Esophagus squamous epithelium (tissue), 5 donors: ENCODE measurements at regions not wholly inside any gene's neighbourhood (a gene's known extent, or its start where the extent isn't known, plus 50 kb on each side); places are given as distances from the start of the nearest gene placed in this dataset.

Experiments used
- DNase-seq: peaks from one replicate; lab custom pipeline; 2025; lab: John Stamatoyannopoulos, UW
- H3K27ac ChIP-seq, 4 donors: fragments of 200-600 bp; sonication (generic); one replicate each; pipeline ENCODE4 v1.5.1; 2016 to 2019; ENCODE audit warnings: mild to moderate bottlenecking in 1 of 4
- H3K27me3 ChIP-seq, 4 donors: fragments of 200-600 bp; sonication (generic); 1 replicate in 3 of 4; 2 replicates in 1 of 4; pipeline versions ENCODE4 v1.5.1 to v1.6.0; 2017 to 2021; ENCODE audit warnings: antibody characterized with exemption in 1 of 4
- H3K36me3 ChIP-seq, 3 donors: fragments of 200-600 bp; sonication (generic); one replicate each; pipeline ENCODE4 v1.5.1; 2016 to 2019
- H3K4me1 ChIP-seq, 3 donors: fragments of 200-600 bp; sonication (generic); one replicate each; pipeline ENCODE4 v1.5.1; 2017 to 2019
- H3K4me3 ChIP-seq, 4 donors: fragments of 200-600 bp; sonication (generic); 1 replicate in 3 of 4; 2 replicates in 1 of 4; pipeline ENCODE4 v1.5.1; 2016 to 2019; ENCODE audit warnings: mild to moderate bottlenecking in 2 of 4, moderate library complexity in 1 of 4
- H3K9me3 ChIP-seq, 3 donors: fragments of 200-600 bp; sonication (generic); one replicate each; pipeline ENCODE4 v1.5.1; 2016 to 2019
- CTCF ChIP-seq, 6 experiments: fragments of 450-650 bp in 4 of 6; fragments of 200-600 bp in 2 of 6; sonication (generic) in 2 of 6; IDR thresholded peaks; one replicate each; pipeline ENCODE4 v1.5.1; 2016 to 2019; ENCODE audit warnings: antibody characterized with exemption in 6 of 6, mild to moderate bottlenecking in 4 of 6, moderate library complexity in 4 of 6
- POLR2A ChIP-seq, 4 donors: fragments of 450-650 bp; IDR thresholded peaks; one replicate each; pipeline ENCODE4 v1.6.1; 2017; ENCODE audit warnings: antibody characterized with exemption in 4 of 4, mild to moderate bottlenecking in 4 of 4, moderate library complexity in 3 of 4
- WGBS, 2 donors: methylation state at CpG; one replicate each; pipeline ENCODE4 v1.1.5; 2018; 5-methylcytosine and 5-hydroxymethylcytosine counted together
- intact Hi-C: fragments of 100-400 bp; cut with DNase I; formaldehyde crosslinking; loops from one replicate; pipeline ENCODE4 v1.15.0; 2022
- donor health status: DM: yes; HTN: yes; CAD: no.

- Histone ChIP-seq H3K27me3 (peaks cover 0 to 11% (median 0%) of the 10 kb centered on the region in 4 donors), H3K4me1 (peaks cover 0 to 5% (median 4%) of the 10 kb centered on the region in 3 donors), H3K27ac (no peak overlapping the region), H3K9me3 (no peaks in the 10 kb centered on the region), H3K4me3 (no peak overlapping the region), H3K36me3 (no peaks in the 10 kb centered on the region)
- intact Hi-C loops, result no loop called here
- no peak for DNase-seq
- 58 to 63% methylated on average over 5 of the region's 5 CpGs for WGBS, 2 donors
- no peak for TF ChIP-seq CTCF (IDR thresholded peaks at IDR 0.05)
- no peak for TF ChIP-seq POLR2A (IDR thresholded peaks at IDR 0.05)
These were observed 156.0 kb downstream of the KATNAL1 start for GRCh38 chr13:30151388-30151787.

DNA sequence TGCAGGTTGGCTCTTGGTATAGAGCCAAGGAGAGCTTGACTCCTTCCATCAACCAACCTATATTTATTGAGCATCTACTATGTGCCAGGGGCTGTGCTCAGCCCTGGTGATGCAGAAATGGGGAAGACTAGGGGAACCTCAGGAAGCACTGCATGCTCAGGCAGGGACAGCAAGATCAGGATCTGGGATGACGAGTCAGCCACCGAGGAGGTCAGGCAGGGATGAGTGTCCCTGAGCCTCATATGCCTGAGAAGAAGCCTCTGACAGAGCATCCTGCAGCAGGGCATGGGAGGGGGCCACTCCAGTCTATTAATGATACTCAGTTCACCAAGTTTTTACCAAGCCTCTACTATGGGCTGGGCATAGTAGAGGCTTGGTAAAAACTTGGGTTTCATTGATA lies 158.1 kb downstream of the KATNAL1 start:
- intact Hi-C loops, result no loop called here
- DNase-seq, result no peak
- 67% methylated on average over 2 of the region's 2 CpGs; no CpG with 5 or more reads in 1 of the 2 donors for WGBS, 2 donors

GRCh38 chr13:30148786-30149185 lies 158.6 kb downstream of the KATNAL1 start:
- WGBS, 2 donors, result 94 to 100% methylated on average over 2 of the region's 8 CpGs
- Histone ChIP-seq H3K27me3 (no peaks in the 10 kb centered on the region), H3K9me3 (no peaks in the 10 kb centered on the region), H3K4me1 (peaks cover 0 to 10% (median 8%) of the 10 kb centered on the region in 3 donors), H3K27ac (peak overlapping the region in 2 of 4 donors; percentile 46 to 63), H3K4me3 (no peak overlapping the region), H3K36me3 (no peaks in the 10 kb centered on the region)
- TF ChIP-seq POLR2A (IDR thresholded peaks at IDR 0.05) (no peak), CTCF (IDR thresholded peaks at IDR 0.05) (no peak)
- intact Hi-C loops, result no loop called here
- DNase-seq, result no peak

More for the DNA sequence above, 158.1 kb downstream of the KATNAL1 start:
- TF ChIP-seq POLR2A (IDR thresholded peaks at IDR 0.05) (no peak), CTCF (IDR thresholded peaks at IDR 0.05) (no peak)
- peaks cover 0 to 5% (median 5%) of the 10 kb centered on the region in 3 donors for H3K4me1 ChIP-seq
- H3K27me3 ChIP-seq, result peaks cover 0 to 4% (median 0%) of the 10 kb centered on the region in 4 donors
- no peaks in the 10 kb centered on the region for H3K9me3 ChIP-seq
- no peak overlapping the region for H3K27ac ChIP-seq
- H3K4me3 ChIP-seq, result no peak overlapping the region
- no peaks in the 10 kb centered on the region for H3K36me3 ChIP-seq

DNA sequence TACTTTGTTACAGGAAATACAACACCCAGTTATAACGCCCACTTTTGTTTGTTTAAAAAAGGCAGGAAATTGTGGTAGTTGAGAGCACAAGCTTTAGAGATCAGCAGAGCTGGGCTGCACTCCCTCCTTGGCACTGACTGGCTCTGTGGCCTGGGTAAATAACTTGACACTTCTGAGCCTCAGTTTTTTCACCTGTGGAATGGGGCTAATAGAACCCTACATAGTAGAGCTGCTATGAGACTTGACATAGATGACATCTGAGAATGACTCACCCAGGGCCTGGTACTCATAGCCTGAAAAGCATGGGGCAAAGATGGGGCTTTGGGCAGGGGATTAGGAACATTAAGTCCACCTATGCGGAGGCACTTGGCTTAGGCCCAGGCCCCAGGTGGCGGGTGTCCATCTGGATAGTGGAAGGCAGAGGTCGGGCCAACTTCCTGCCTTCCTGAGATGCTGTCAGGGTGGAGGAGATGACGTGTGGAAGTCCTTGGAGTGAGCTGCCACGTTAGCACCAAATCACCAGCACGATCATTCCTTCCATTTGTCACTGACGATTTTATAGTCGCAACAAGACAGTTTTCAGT lies 159.1 kb downstream of the KATNAL1 start:
- DNase-seq, result no peak
- Histone ChIP-seq H3K4me3 (no peak overlapping the region), H3K36me3 (no peaks in the 10 kb centered on the region), H3K4me1 (peaks cover 3 to 15% (median 13%) of the 10 kb centered on the region in 3 donors), H3K9me3 (no peaks in the 10 kb centered on the region), H3K27me3 (no peaks in the 10 kb centered on the region), H3K27ac (peak overlapping the region in 2 of 4 donors; percentile 46 to 63)
- WGBS, 2 donors, result 76 to 80% methylated on average over 6 to 9 of the region's 9 CpGs
- intact Hi-C loops, result no loop called here
- TF ChIP-seq POLR2A (IDR thresholded peaks at IDR 0.05) (peak in 1 of 4 donors; percentile 47), CTCF (IDR thresholded peaks at IDR 0.05) (no peak)

DNA sequence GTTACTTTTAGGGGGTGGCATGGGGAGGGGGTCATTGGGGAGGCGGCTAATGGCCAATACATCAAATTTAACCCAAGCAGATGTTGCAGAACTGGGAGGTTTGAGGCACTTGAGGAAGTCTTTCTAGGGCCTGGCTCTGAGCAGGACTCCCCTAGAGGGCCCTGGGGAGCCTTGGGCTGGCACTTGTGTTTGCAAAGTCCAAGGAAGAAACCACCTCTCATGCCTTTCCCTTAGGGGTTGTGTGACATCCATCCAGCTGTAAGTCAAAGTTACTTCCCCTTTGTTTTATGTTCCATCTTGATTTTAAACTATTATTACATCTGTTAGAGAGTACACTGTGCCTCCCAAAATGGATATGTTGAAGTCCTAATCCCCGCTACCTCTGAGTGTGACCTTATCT lies 159.9 kb downstream of the KATNAL1 start:
- no peak overlapping the region for H3K4me3 ChIP-seq
- H3K9me3 ChIP-seq, result no peaks in the 10 kb centered on the region
- peaks cover 11 to 24% (median 21%) of the 10 kb centered on the region in 3 donors for H3K4me1 ChIP-seq
- peak overlapping the region in 2 of 4 donors; percentile 6 to 21 for H3K27ac ChIP-seq
- WGBS, 2 donors, result 95 to 100% methylated on average over 2 of the region's 2 CpGs
- TF ChIP-seq POLR2A (IDR thresholded peaks at IDR 0.05) (no peak), CTCF (IDR thresholded peaks at IDR 0.05) (no peak)
- no peaks in the 10 kb centered on the region for H3K27me3 ChIP-seq
- intact Hi-C loops, result no loop called here
- no peak for DNase-seq
- H3K36me3 ChIP-seq, result no peaks in the 10 kb centered on the region
